GM18868 (cell line): ENCODE measurements at regions not wholly inside any gene's neighbourhood (a gene's known extent, or its start where the extent isn't known, plus 50 kb on each side); places are given as distances from the start of the nearest gene placed in this dataset.
A peak's percentile ranks its signal among the peaks of the same experiment; 100 is the strongest.

Source experiments
- ATAC-seq: cut with Tn5 transposase; IDR thresholded peaks from one replicate; pipeline ENCODE4 v1.9.1; 2021; ENCODE audit warnings: mild to moderate bottlenecking, moderate library complexity; ENCODE audit not compliant: unreplicated experiment

- no peak for ATAC-seq
These were observed 345.3 kb downstream of the RPL10L start for GRCh38 chr14:46306267-46306666.

GRCh38 chr14:46300765-46301164, 350.8 kb downstream of the RPL10L start:
- ATAC-seq, result no peak

GRCh38 chr14:46290706-46291105, 360.9 kb downstream of the RPL10L start:
- no peak for ATAC-seq

GRCh38 chr14:46279776-46280175, 371.8 kb downstream of the RPL10L start:
- ATAC-seq, result peak; percentile 79

GRCh38 chr14:46279327-46279726, 372.3 kb downstream of the RPL10L start:
- peak; percentile 51 for ATAC-seq

GRCh38 chr14:46259536-46259935, 392.0 kb downstream of the RPL10L start:
- no peak for ATAC-seq

GRCh38 chr14:46256381-46256780, 395.2 kb downstream of the RPL10L start:
- ATAC-seq, result no peak

- peak; percentile 72 for ATAC-seq
These were observed 401.4 kb downstream of the RPL10L start for GRCh38 chr14:46250113-46250703.

- ATAC-seq, result no peak
These were observed 403.5 kb downstream of the RPL10L start for GRCh38 chr14:46248001-46248630.

GRCh38 chr14:46245276-46245675, 406.3 kb downstream of the RPL10L start:
- ATAC-seq, result no peak

GRCh38 chr14:46233786-46234185, 417.8 kb downstream of the RPL10L start:
- ATAC-seq, result no peak

- no peak for ATAC-seq
These were observed 421.0 kb downstream of the RPL10L start for GRCh38 chr14:46230540-46230939.

- no peak for ATAC-seq
These were observed 435.8 kb downstream of the RPL10L start for GRCh38 chr14:46215801-46216200.

- ATAC-seq, result no peak
These were observed 452.9 kb downstream of the RPL10L start for GRCh38 chr14:46198676-46199075.

- no peak for ATAC-seq
These were observed 453.7 kb downstream of the RPL10L start for GRCh38 chr14:46197856-46198255.
